ENCODE measurements at regions not wholly inside any gene's neighbourhood (a gene's known extent, or its start where the extent isn't known, plus 50 kb on each side); places are given as distances from the start of the nearest gene placed in this dataset.
A peak's percentile ranks its signal among the peaks of the same experiment; 100 is the strongest.

DNA sequence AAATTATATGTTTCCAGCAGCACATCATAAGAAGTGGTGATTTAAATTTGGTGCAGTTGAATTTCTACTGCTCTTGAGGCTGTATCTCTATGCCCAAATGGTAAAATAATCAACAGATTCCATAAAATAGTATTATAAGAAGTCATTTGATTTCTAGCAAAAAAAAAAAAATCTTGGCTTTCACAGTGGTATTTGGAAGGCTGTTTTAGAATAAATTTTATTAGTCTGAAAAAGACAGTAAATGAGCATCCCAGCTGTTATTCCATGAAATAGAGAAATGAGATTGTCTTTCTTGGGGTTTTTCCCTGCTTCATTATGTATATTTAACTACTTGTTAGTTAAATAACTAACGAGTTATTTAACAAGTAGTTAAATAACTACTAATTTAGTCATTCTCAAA is 156.0 kb upstream of the ABI3BP start:
- Histone ChIP-seq H3K9ac (ENCODE audit: low read length) (no peak overlapping the region), H3K79me2 (ENCODE audit: low read length) (no peaks in the 10 kb centered on the region), H3K9me3 (ENCODE audit: insufficient read depth, low read length) (no peaks in the 10 kb centered on the region), H3K4me3 (ENCODE audit: low read length) (no peak overlapping the region), H3K27me3 (ENCODE audit: low read depth, low read length) (no peaks in the 10 kb centered on the region), H3K4me1 (ENCODE audit: low read length) (peaks cover 3% of the 10 kb centered on the region), H3K36me3 (replicated peaks; ENCODE audit: low read depth, low read length) (no peaks in the 10 kb centered on the region), H2AFZ (ENCODE audit: low read depth, low read length) (no peak overlapping the region), H3K4me2 (ENCODE audit: low read length) (no peak overlapping the region), H3K27ac (ENCODE audit: low read length) (no peak overlapping the region), H4K20me1 (ENCODE audit: insufficient read depth, low read length) (no peaks in the 10 kb centered on the region)
- no peak for TF ChIP-seq EZH2phosphoT487 (IDR thresholded peaks at IDR 0.05; ENCODE audit: low read depth)
- TF ChIP-seq, protein P1, sequence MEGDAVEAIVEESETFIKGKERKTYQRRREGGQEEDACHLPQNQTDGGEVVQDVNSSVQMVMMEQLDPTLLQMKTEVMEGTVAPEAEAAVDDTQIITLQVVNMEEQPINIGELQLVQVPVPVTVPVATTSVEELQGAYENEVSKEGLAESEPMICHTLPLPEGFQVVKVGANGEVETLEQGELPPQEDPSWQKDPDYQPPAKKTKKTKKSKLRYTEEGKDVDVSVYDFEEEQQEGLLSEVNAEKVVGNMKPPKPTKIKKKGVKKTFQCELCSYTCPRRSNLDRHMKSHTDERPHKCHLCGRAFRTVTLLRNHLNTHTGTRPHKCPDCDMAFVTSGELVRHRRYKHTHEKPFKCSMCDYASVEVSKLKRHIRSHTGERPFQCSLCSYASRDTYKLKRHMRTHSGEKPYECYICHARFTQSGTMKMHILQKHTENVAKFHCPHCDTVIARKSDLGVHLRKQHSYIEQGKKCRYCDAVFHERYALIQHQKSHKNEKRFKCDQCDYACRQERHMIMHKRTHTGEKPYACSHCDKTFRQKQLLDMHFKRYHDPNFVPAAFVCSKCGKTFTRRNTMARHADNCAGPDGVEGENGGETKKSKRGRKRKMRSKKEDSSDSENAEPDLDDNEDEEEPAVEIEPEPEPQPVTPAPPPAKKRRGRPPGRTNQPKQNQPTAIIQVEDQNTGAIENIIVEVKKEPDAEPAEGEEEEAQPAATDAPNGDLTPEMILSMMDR (IDR thresholded peaks at IDR 0.05; ENCODE audit: low read depth, low read length) = no peak

GRCh38 chr3:101148001-101148400 is 154.8 kb upstream of the ABI3BP start:
- H3K9me3 ChIP-seq (ENCODE audit: insufficient read depth, low read length) = no peaks in the 10 kb centered on the region
- no peak overlapping the region for H3K4me3 ChIP-seq (ENCODE audit: low read length)
- no peak overlapping the region for H2AFZ ChIP-seq (ENCODE audit: low read depth, low read length)
- H3K27ac ChIP-seq (ENCODE audit: low read length) = no peak overlapping the region
- no peaks in the 10 kb centered on the region for H3K27me3 ChIP-seq (ENCODE audit: low read depth, low read length)
- H3K4me1 ChIP-seq (ENCODE audit: low read length) = peaks cover 3% of the 10 kb centered on the region
- no peak overlapping the region for H3K9ac ChIP-seq (ENCODE audit: low read length)
- TF ChIP-seq EZH2phosphoT487 (IDR thresholded peaks at IDR 0.05; ENCODE audit: low read depth) = no peak
- TF ChIP-seq, protein P1 (IDR thresholded peaks at IDR 0.05; ENCODE audit: low read depth, low read length) = no peak
- no peaks in the 10 kb centered on the region for H4K20me1 ChIP-seq (ENCODE audit: insufficient read depth, low read length)
- no peaks in the 10 kb centered on the region for H3K36me3 ChIP-seq (replicated peaks; ENCODE audit: low read depth, low read length)
- no peaks in the 10 kb centered on the region for H3K79me2 ChIP-seq (ENCODE audit: low read length)
- H3K4me2 ChIP-seq (ENCODE audit: low read length) = no peak overlapping the region

DNA sequence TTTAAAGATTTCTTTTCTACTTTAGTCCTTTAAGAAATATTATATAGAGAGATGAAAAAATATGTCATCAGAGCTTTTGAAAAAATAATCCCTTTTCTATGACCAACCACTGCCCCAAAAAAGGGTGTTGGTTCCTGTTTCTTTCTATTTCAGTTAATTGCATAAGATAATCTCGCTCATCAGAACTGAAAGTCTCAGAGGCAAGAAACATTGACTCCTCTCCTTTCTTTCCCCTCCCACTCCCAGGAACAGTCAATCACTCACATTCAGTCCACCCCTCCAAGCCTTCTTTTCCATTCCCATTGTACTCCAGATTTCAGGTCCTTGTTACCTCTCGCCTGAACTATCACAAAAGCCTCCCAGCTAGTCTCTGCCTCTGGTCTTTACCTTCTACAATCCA is 153.7 kb upstream of the ABI3BP start:
- Histone ChIP-seq H2AFZ (ENCODE audit: low read depth, low read length) (peak overlapping the region; percentile 27; the same call in 1 of the 2 replicates), H3K4me3 (ENCODE audit: low read length) (no peak overlapping the region), H4K20me1 (ENCODE audit: insufficient read depth, low read length) (no peaks in the 10 kb centered on the region), H3K27ac (ENCODE audit: low read length) (no peak overlapping the region), H3K4me2 (ENCODE audit: low read length) (0 out of 2 replicates have a peak overlapping the region, but pooled peaks have one; percentile 13), H3K36me3 (replicated peaks; ENCODE audit: low read depth, low read length) (no peaks in the 10 kb centered on the region), H3K9me3 (ENCODE audit: insufficient read depth, low read length) (no peaks in the 10 kb centered on the region), H3K79me2 (ENCODE audit: low read length) (no peaks in the 10 kb centered on the region), H3K9ac (ENCODE audit: low read length) (no peak overlapping the region), H3K4me1 (ENCODE audit: low read length) (peaks cover 3% of the 10 kb centered on the region), H3K27me3 (ENCODE audit: low read depth, low read length) (no peaks in the 10 kb centered on the region)
- TF ChIP-seq EZH2phosphoT487 (IDR thresholded peaks at IDR 0.05; ENCODE audit: low read depth) = no peak
- TF ChIP-seq, protein P1 (IDR thresholded peaks at IDR 0.05; ENCODE audit: low read depth, low read length) = no peak

GRCh38 chr3:101144105-101144504 is 150.9 kb upstream of the ABI3BP start:
- Histone ChIP-seq H4K20me1 (ENCODE audit: insufficient read depth, low read length) (no peaks in the 10 kb centered on the region), H3K27me3 (ENCODE audit: low read depth, low read length) (no peaks in the 10 kb centered on the region), H3K4me2 (ENCODE audit: low read length) (no peak overlapping the region), H3K79me2 (ENCODE audit: low read length) (no peaks in the 10 kb centered on the region), H3K4me1 (ENCODE audit: low read length) (peaks cover 17% of the 10 kb centered on the region), H3K27ac (ENCODE audit: low read length) (no peak overlapping the region), H3K4me3 (ENCODE audit: low read length) (no peak overlapping the region), H2AFZ (ENCODE audit: low read depth, low read length) (no peak overlapping the region), H3K36me3 (replicated peaks; ENCODE audit: low read depth, low read length) (no peaks in the 10 kb centered on the region), H3K9me3 (ENCODE audit: insufficient read depth, low read length) (no peaks in the 10 kb centered on the region; the same call in 1 of the 2 replicates), H3K9ac (ENCODE audit: low read length) (no peak overlapping the region)
- TF ChIP-seq, protein P1 (IDR thresholded peaks at IDR 0.05; ENCODE audit: low read depth, low read length) = no peak
- no peak for TF ChIP-seq EZH2phosphoT487 (IDR thresholded peaks at IDR 0.05; ENCODE audit: low read depth)

Measured in OCI-LY3 (cell line).